ENCODE measurements at regions not wholly inside any gene's neighbourhood (a gene's known extent, or its start where the extent isn't known, plus 50 kb on each side); places are given as distances from the start of the nearest gene placed in this dataset.
"Not testable (repeated sequence)": the region's sequence is repeated elsewhere in the genome, so short reads cannot be mapped to it uniquely, and the experiment has no call there.

DNA sequence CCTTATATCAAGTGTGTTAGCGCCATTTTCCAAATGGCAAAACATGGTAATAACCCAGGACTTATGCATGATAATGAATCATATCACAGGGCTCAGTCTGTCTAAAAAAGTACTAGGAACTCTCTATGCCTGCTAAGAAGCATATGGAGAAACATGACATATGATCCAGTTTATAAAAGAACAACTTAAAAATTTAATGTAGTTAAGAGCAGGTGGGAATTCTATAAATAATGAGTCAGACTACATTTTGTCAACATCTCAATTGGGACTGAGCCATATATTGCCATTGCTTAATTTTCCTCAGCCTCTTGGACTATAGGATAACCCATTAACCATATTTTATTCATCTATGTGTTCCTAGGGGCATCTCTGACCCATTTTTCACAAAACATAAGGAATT, 360.4 kb upstream of the AGA start:
- DNase-seq (ENCODE audit: low read depth) = no peak

DNA sequence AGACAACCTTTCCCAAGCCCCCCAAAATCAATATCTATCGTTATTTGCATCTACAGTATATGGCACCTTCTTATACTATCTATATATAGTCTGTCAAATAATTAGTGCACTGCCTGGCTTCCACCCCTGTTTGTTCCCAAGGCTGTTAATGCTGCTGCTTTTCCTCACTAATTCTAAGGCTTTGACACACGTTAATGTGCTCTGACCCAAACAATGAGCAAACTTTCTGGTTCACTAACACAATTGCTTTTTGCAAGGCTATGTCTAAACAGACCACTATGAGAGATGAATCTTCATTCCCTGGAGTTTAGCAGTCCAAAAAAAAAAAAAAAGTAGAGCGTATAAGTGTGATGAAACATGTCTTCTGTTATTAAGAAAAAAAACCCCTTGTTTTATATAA, 360.9 kb upstream of the AGA start:
- no peak for DNase-seq (ENCODE audit: low read depth)

DNA sequence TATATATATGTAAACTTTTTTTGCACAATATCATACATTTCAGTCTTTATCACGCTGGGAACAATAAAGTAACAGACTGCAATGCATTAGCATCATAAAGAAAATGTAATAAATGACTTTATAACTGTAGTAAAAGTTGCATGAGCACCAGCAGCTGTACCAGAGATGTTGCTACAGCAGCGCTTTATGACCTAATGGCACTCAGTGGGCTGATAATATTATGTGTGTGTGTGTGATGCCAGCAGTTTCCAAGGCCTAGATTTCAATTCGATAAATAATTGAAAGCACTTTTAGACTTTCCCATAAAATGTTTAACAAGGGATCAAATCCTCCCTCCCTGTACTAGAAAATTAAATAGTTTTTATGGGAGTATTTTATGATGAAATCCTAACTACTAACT, 367.6 kb upstream of the AGA start:
- DNase-seq (ENCODE audit: low read depth) = no peak

- no peak for DNase-seq (ENCODE audit: low read depth)
These were observed 368.0 kb upstream of the AGA start for GRCh38 chr4:177810220-177810619.

GRCh38 chr4:177818392-177818791, 376.2 kb upstream of the AGA start:
- not testable (repeated sequence) for DNase-seq (ENCODE audit: low read depth)

GRCh38 chr4:177826973-177827372, 384.7 kb upstream of the AGA start:
- DNase-seq (ENCODE audit: low read depth) = no peak

DNA sequence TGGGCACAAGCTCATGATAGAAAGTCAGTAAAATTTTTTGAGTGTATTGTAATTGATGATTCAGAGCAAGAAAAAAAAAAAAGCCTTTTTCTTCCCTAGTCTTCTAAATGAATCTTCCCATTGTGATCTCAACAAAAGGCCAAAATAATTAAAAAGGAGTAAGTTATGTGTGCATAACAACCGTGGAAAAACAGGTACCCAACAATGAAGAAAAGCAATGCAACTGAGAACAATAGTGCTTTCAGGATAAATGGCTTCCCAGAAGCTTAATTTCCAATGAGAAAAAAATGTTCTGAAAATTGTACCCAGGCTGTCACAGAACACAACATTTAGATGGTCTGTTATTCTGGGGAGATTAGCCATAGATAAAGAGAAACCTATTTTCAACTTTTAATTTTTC, 399.0 kb upstream of the AGA start:
- no peak for DNase-seq (ENCODE audit: low read depth)

DNA sequence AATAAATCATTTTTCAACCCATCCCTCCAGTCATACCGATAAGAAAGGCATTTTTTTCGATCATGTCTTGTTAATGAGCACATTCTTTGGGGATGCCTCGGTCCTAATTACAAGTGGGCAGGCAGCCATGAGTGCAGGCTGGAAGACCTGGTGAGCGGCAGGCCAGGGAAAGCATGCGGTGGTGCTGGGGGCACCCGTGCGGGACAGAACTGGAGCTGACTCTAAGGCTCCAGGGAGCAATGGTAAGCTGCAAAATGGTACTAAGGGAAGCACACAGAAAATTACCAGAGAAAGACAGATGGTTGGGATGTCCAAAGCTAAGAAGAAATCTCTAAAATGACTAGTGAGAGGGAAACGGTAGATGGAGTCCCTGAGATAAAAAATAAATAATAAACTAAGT, 411.0 kb upstream of the AGA start:
- no peak for DNase-seq (ENCODE audit: low read depth)

DNA sequence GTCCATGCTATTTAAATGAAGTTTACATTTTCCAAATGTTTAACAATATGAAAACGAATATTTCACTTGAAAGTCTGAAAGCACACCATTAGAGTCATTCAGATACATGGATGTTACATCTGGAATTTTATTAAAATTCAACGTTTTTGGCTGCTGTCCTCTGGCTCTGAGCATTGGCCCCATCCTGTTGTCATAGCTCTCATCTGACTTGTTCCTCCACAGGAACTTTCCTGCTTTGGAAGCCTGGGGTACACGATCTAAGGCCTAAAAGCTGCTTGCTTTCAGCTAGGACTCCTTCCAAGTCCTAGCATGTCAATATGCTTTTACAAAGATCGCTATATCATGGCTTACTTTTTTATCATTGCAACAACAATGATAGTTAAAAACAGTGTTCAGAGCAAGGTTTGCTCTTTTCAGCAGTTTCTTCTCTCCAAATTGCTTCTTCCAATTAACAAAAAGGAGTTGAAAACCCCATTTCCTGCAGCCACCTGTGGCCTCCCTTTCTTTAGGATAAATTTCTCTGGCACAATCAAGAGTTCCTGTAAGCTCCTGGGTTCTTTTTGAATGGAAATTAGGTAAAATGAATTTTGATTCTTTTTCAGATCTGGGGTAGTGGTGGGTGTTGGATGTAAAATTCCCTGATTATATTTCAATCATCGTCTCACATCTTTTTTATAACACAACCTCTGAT, 413.4 kb upstream of the AGA start:
- no peak for DNase-seq (ENCODE audit: low read depth)

- DNase-seq (ENCODE audit: low read depth) = no peak
These were observed 417.9 kb upstream of the AGA start for GRCh38 chr4:177860171-177860570.

GRCh38 chr4:177861551-177862094, 419.4 kb upstream of the AGA start:
- no peak for DNase-seq (ENCODE audit: low read depth)

- DNase-seq (ENCODE audit: low read depth) = no peak
These were observed 420.4 kb upstream of the AGA start for GRCh38 chr4:177862541-177863176.

- no peak for DNase-seq (ENCODE audit: low read depth)
These were observed 437.6 kb upstream of the AGA start for GRCh38 chr4:177879851-177880250.

DNA sequence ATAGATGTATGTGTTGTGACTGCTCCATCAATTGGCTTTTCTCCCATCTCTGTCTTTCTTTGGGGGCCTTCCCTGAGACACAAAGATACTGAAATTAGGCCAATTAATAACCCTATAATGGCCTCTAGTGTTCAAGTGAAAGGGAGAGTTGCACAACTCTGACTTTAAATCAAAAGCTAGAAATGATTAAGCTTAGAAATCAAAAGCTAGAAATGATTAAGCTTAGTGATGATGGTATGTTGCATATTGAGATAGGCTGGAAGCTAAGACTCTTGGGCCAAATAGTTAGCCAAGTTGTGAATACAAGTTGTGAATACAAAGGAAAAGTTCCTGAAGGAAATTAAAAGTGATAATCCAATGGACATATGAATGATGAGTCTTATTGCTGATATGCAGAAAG, 452.9 kb upstream of the AGA start:
- no peak for DNase-seq (ENCODE audit: low read depth)

- DNase-seq (ENCODE audit: low read depth) = no peak
These were observed 459.5 kb upstream of the AGA start for GRCh38 chr4:177901786-177902185.

DNA sequence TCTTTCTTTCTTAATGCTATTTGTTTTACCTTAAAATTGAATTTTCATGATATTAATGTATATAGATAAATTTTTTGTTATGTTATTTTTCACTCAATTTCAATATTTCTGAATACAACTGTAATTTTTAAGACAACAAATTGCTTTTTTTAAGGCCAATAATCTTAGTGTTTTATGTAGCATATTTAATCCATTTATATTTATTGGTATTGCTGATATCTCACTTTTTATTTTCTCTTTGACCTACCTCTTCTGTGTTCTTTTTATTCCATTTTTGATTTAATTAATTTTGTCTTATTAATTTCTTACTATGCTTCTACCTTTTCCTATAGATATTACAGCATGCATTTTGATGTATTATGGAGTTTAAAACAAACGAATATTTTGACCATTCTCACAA, 460.1 kb upstream of the AGA start:
- no peak for DNase-seq (ENCODE audit: low read depth)

DNA sequence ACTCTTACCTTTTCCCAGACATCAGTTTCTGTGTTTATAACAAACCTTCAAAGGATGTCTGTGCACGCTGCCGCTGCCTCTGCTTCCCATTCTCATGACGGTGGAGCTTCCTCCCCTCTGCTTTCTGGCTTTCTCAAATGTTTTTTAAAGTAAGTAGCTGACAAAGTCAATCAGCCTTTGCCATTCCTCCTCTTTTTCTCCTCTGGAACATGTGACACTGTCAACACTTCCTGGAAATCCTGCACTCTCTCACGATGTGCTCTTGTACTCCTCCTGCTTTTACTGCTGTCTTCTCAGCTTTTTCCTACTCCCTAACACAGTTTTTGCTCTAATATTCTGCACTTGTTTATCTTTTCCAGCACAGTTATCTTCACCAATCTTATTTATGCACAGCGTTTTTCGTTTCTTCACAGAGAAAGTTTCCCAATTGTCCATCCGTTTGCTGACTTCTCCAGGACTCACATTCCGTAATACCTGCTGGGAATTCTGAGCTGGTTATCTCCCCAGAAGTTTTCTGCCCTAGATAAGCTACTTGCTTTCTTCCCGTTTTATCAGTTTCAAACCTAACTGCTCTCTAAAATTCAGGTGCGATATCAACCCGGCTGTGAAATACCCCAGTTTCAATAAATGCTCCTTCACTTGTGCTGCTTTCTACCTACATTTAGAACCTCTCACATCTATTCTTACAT, 465.6 kb upstream of the AGA start:
- DNase-seq (ENCODE audit: low read depth) = no peak

- DNase-seq (ENCODE audit: low read depth) = no peak
These were observed 479.5 kb upstream of the AGA start for GRCh38 chr4:177921715-177922114.

DNA sequence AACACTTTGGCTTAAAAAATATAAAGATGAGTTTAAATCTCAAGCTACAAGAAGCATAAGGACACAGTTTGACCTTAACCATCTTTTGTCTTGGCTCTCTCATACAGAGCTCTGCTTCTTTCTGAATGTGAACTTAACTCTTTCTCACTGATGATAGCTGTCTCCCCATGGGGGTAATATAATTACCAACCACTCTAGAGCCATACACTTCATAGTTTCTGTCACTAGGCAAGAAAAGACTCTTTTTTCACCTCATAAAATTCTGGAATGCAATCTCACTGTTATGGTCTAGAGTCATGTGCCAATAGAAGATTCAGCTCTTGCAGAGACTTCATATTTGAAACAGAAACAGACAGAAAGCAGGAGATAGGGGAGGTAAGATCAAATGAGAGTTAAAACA, 481.7 kb upstream of the AGA start:
- DNase-seq (ENCODE audit: low read depth) = no peak

GRCh38 chr4:177937041-177937440, 494.8 kb upstream of the AGA start:
- DNase-seq (ENCODE audit: low read depth) = no peak

DNA sequence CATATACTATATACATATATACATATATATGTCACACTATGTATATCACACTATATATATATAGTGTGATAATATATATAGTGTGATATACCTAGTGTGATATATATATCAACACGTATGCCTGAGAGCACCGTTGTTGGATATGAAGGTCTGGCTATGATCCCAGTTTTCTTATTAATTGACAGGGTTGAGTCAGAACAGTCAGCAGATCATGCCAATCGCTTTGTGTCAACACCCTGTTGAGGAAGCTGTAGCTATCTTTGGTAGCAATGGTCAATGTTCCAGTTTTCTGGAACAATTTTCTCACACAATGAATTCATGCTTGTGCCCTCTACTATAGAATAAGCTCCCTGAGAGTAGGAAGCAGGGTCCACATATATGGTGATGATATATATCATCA, 496.0 kb upstream of the AGA start:
- DNase-seq (ENCODE audit: low read depth) = no peak

GRCh38 chr4:177945268-177945667, 503.0 kb upstream of the AGA start:
- DNase-seq (ENCODE audit: low read depth) = no peak

- DNase-seq (ENCODE audit: low read depth) = no peak
These were observed 505.4 kb upstream of the AGA start for GRCh38 chr4:177947607-177948006.

Measured in HS-27A (cell line).